Hepatocyte (in vitro differentiated cells): ENCODE measurements at regions not wholly inside any gene's neighbourhood (a gene's known extent, or its start where the extent isn't known, plus 50 kb on each side); places are given as distances from the start of the nearest gene placed in this dataset.
"Not testable (repeated sequence)": the region's sequence is repeated elsewhere in the genome, so short reads cannot be mapped to it uniquely, and the experiment has no call there.

Experiments used
- DNase-seq: peaks from one replicate; pipeline ENCODE4 v3.0.0-alpha.2; 2016; ENCODE audit warnings: low spot score
- H2AFZ ChIP-seq: fragments of 200-600 bp; sonication (generic); 2 replicates; pipeline ENCODE4 v1.6.0; 2016; ENCODE audit warnings: antibody characterized with exemption, mild to moderate bottlenecking
- H3K27ac ChIP-seq: fragments of 200-600 bp; sonication (generic); 2 replicates; pipeline ENCODE4 v1.5.1; 2016; ENCODE audit warnings: mild to moderate bottlenecking
- H3K27me3 ChIP-seq: fragments of 200-600 bp; sonication (generic); 2 replicates; pipeline ENCODE4 v1.6.1; 2016
- H3K36me3 ChIP-seq: fragments of 200-600 bp; sonication (generic); replicated peaks from 2 replicates; pipeline ENCODE4 v1.5.1; 2016; ENCODE audit warnings: low read depth; ENCODE audit not compliant: insufficient read depth
- H3K4me1 ChIP-seq: fragments of 200-600 bp; sonication (generic); 2 replicates; pipeline ENCODE4 v1.5.1; 2016; ENCODE audit warnings: mild to moderate bottlenecking, moderate library complexity; ENCODE audit not compliant: insufficient read depth
- H3K4me2 ChIP-seq: fragments of 200-600 bp; sonication (generic); 2 replicates; pipeline ENCODE4 v1.6.0; 2016
- H3K4me3 ChIP-seq: fragments of 200-600 bp; sonication (generic); 2 replicates; pipeline ENCODE4 v1.5.1; 2016; ENCODE audit warnings: mild to moderate bottlenecking
- H3K79me2 ChIP-seq: fragments of 200-600 bp; sonication (generic); 2 replicates; pipeline ENCODE4 v1.6.0; 2017; ENCODE audit warnings: mild to moderate bottlenecking
- H3K9me2 ChIP-seq: fragments of 200-600 bp; sonication (generic); replicated peaks from 2 replicates; pipeline ENCODE4 v1.6.0; 2017; ENCODE audit warnings: mild to moderate bottlenecking; ENCODE audit not compliant: insufficient read depth
- H3K9me3 ChIP-seq: fragments of 200-600 bp; sonication (generic); 2 replicates; pipeline ENCODE4 v1.5.1; 2016; ENCODE audit warnings: low read depth, mild to moderate bottlenecking
- H4K20me1 ChIP-seq: fragments of 200-600 bp; sonication (generic); 2 replicates; pipeline ENCODE4 v1.6.0; 2016; ENCODE audit warnings: mild to moderate bottlenecking; ENCODE audit not compliant: insufficient read depth, poor library complexity, severe bottlenecking
- CTCF ChIP-seq: fragments of 200-600 bp; sonication (generic); IDR thresholded peaks from 2 replicates; pipeline ENCODE4 v1.5.1; 2016; ENCODE audit warnings: antibody characterized with exemption, mild to moderate bottlenecking; ENCODE audit not compliant: poor library complexity
- EZH2 ChIP-seq: fragments of 200-600 bp; sonication (generic); IDR thresholded peaks from 2 replicates; pipeline ENCODE4 v1.6.1; 2016; ENCODE audit warnings: antibody characterized with exemption, mild to moderate bottlenecking, borderline replicate concordance
- EZH2phosphoT487 ChIP-seq: fragments of 200-600 bp; sonication (generic); IDR thresholded peaks from one replicate; pipeline ENCODE4 v1.6.1; 2018; ENCODE audit warnings: antibody characterized with exemption, mild to moderate bottlenecking, low read depth, moderate library complexity; ENCODE audit not compliant: unreplicated experiment, severe bottlenecking
- WGBS: methylation state at CpG from one replicate; pipeline ENCODE4 v1.1.6; 2016; ENCODE audit warnings: low lambda C conversion rate; ENCODE audit errors: missing lambda C conversion rate; 5-methylcytosine and 5-hydroxymethylcytosine counted together

DNA sequence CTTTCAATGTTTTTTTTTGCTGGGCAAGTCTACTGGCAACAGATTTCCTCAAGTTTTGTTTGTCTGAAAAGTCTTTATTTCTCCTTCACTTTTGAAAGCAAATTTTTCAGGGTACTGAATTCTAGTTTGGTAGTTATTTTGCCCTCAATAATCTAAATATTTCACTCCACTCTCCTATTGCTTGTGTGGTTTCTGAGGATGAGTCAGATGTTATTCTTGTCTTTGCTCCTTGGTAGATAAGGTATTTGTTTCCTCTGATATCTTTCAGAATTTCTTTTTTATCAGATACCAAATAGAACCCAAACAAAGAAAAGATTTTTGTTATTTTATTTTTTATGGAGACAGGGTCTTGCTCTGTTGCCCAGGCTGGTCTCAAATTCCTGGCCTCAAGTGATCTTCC is 99.2 kb upstream of the MALRD1 start:
- DNase-seq = no peak
- no peak for TF ChIP-seq EZH2phosphoT487
- no peak for TF ChIP-seq CTCF
- no peak for TF ChIP-seq EZH2

GRCh38 chr10:18951072-18951823 is 97.4 kb upstream of the MALRD1 start:
- not testable (repeated sequence) for H4K20me1 ChIP-seq, H3K4me2 ChIP-seq, H3K36me3 ChIP-seq, H3K4me3 ChIP-seq, DNase-seq, H3K27me3 ChIP-seq, H3K79me2 ChIP-seq, H3K4me1 ChIP-seq, H2AFZ ChIP-seq, H3K9me3 ChIP-seq, H3K9me2 ChIP-seq, H3K27ac ChIP-seq
- WGBS = 97% methylated on average over 34 of the region's 35 CpGs

More for the DNA sequence above, 99.2 kb upstream of the MALRD1 start:
- Histone ChIP-seq H3K36me3 (no peaks in the 10 kb centered on the region), H3K27me3 (no peaks in the 10 kb centered on the region), H3K79me2 (no peaks in the 10 kb centered on the region), H3K4me3 (no peak overlapping the region), H3K4me1 (no peaks in the 10 kb centered on the region), H3K9me2 (no peaks in the 10 kb centered on the region), H3K27ac (no peak overlapping the region), H3K4me2 (no peak overlapping the region), H3K9me3 (no peaks in the 10 kb centered on the region), H2AFZ (no peak overlapping the region), H4K20me1 (no peaks in the 10 kb centered on the region)

DNA sequence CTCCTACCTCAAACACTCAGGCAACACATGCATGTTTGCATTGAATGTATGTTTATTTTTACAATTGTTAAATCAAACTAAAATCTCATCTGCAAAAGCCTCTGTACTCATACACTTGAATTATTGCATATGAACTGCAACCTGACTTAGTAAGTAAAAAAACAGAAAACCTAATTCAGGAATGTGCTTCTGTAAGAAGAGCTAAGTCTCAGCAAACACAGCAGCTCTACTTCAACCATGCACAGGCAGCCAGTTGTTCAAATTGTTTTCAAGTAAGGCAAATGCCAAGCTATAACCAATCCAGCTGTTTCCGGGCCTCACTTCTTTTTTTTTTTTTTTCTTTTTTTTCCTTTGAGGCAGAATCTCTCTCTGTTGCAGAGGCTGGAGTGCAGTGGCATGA is 93.5 kb upstream of the MALRD1 start:
- 75% methylated on average over 1 of the region's 1 CpG for WGBS

DNA sequence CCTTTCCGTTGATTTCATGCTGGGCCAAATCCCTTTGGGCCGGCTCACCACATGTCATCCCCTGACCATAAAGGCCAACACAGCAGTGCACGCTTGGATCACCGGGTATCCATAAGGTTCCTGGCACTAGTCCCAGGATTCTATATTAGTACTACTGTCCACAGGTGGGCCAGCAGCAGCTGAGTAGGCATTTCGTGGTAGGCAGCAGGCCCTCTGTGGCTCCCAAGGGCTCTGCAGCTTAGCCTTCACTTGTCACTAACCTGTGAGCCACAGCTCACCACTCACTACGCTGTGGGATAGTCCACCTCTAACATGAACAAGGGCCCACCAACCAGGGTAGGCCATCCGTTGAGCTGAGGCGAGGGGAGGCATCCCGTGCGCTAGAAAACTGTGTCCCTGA is 89.2 kb upstream of the MALRD1 start:
- no peaks in the 10 kb centered on the region for H3K36me3 ChIP-seq
- H2AFZ ChIP-seq = no peak overlapping the region
- no peak for TF ChIP-seq CTCF
- TF ChIP-seq EZH2phosphoT487 = no peak
- TF ChIP-seq EZH2 = no peak
- 90% methylated on average over 10 of the region's 10 CpGs for WGBS
- no peak overlapping the region for H3K4me3 ChIP-seq
- H3K27ac ChIP-seq = no peak overlapping the region
- no peaks in the 10 kb centered on the region for H3K79me2 ChIP-seq
- H3K9me3 ChIP-seq = no peaks in the 10 kb centered on the region
- no peaks in the 10 kb centered on the region for H3K4me1 ChIP-seq
- no peak for DNase-seq
- no peaks in the 10 kb centered on the region for H3K27me3 ChIP-seq
- H3K4me2 ChIP-seq = no peak overlapping the region
- no peaks in the 10 kb centered on the region for H4K20me1 ChIP-seq
- H3K9me2 ChIP-seq = no peaks in the 10 kb centered on the region

More for the DNA sequence above, 93.5 kb upstream of the MALRD1 start:
- no peaks in the 10 kb centered on the region for H3K4me1 ChIP-seq
- TF ChIP-seq EZH2 = no peak
- no peak for TF ChIP-seq CTCF
- TF ChIP-seq EZH2phosphoT487 = no peak
- no peaks in the 10 kb centered on the region for H3K9me2 ChIP-seq
- H4K20me1 ChIP-seq = no peaks in the 10 kb centered on the region
- H3K4me2 ChIP-seq = no peak overlapping the region
- no peak overlapping the region for H3K27ac ChIP-seq
- H2AFZ ChIP-seq = no peak overlapping the region
- no peak overlapping the region for H3K4me3 ChIP-seq
- no peaks in the 10 kb centered on the region for H3K9me3 ChIP-seq
- no peak for DNase-seq
- H3K36me3 ChIP-seq = no peaks in the 10 kb centered on the region
- H3K27me3 ChIP-seq = no peaks in the 10 kb centered on the region
- no peaks in the 10 kb centered on the region for H3K79me2 ChIP-seq
